PC-3 (cell line): ENCODE measurements at regions not wholly inside any gene's neighbourhood (a gene's known extent, or its start where the extent isn't known, plus 50 kb on each side); places are given as distances from the start of the nearest gene placed in this dataset.

Experiments used
- EZH2 ChIP-seq: fragments of 300-600 bp; sonication (generic); IDR thresholded peaks from one replicate; pipeline ENCODE4 v1.6.1; 2017; ENCODE audit warnings: antibody characterized with exemption, mild to moderate bottlenecking, low read length; ENCODE audit not compliant: unreplicated experiment
- EZH2phosphoT487 ChIP-seq: fragments of 300-600 bp; sonication (generic); IDR thresholded peaks from 2 replicates; pipeline ENCODE4 v1.6.1; 2018; ENCODE audit warnings: mild to moderate bottlenecking, antibody characterized with exemption, low read length, borderline replicate concordance
- TF ChIP-seq, protein P1 (sequence below): fragments of 300-600 bp; sonication (generic); conservative IDR thresholded peaks from 2 replicates; pipeline ENCODE4 v1.5.1; 2017; ENCODE audit warnings: antibody characterized with exemption, low read depth, mild to moderate bottlenecking, low read length

DNA sequence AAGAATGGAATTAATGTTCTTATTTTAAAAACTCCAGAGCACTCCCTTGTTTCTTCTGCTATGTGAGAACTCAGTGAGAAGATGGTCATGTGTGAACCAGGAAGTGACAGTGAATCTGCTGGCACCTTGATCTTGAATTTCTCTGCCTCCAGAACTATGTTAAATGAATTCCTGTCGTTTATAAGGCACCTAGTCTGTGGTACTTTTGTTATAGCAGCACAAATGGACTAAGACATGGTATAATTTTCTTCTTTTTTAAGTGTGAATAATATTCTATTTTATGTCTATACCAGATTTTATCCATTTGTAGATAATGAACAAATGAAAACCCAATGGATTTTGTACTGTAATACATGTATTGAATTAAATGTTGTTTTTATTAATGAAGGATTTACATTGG lies 601.9 kb upstream of the REG3G start:
- TF ChIP-seq, protein P1, sequence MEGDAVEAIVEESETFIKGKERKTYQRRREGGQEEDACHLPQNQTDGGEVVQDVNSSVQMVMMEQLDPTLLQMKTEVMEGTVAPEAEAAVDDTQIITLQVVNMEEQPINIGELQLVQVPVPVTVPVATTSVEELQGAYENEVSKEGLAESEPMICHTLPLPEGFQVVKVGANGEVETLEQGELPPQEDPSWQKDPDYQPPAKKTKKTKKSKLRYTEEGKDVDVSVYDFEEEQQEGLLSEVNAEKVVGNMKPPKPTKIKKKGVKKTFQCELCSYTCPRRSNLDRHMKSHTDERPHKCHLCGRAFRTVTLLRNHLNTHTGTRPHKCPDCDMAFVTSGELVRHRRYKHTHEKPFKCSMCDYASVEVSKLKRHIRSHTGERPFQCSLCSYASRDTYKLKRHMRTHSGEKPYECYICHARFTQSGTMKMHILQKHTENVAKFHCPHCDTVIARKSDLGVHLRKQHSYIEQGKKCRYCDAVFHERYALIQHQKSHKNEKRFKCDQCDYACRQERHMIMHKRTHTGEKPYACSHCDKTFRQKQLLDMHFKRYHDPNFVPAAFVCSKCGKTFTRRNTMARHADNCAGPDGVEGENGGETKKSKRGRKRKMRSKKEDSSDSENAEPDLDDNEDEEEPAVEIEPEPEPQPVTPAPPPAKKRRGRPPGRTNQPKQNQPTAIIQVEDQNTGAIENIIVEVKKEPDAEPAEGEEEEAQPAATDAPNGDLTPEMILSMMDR = no peak
- TF ChIP-seq EZH2 (no peak), EZH2phosphoT487 (no peak)
